Lower leg skin (tissue), 4 donors: ENCODE measurements at regions not wholly inside any gene's neighbourhood (a gene's known extent, or its start where the extent isn't known, plus 50 kb on each side); places are given as distances from the start of the nearest gene placed in this dataset.
"Not testable (repeated sequence)": the region's sequence is repeated elsewhere in the genome, so short reads cannot be mapped to it uniquely, and the experiment has no call there.

Experiments
- DNase-seq, 2 donors: peaks; one replicate each; pipeline ENCODE4 v3.0.0-alpha.2; 2019; ENCODE audit warnings: low spot score in 2 of 2
- H3K4me3 ChIP-seq: fragments of 200-600 bp; sonication (generic); 2 replicates; pipeline ENCODE4 v1.5.1; 2017; ENCODE audit warnings: mild to moderate bottlenecking, low read depth; ENCODE audit not compliant: poor library complexity, severe bottlenecking
- CTCF ChIP-seq, 3 donors: fragments of 450-650 bp; IDR thresholded peaks; one replicate each; pipeline ENCODE4 v1.5.1; 2016; ENCODE audit warnings: antibody characterized with exemption in 3 of 3, mild to moderate bottlenecking in 3 of 3, moderate library complexity in 2 of 3
- POLR2A ChIP-seq, 2 donors: fragments of 450-650 bp; IDR thresholded peaks; one replicate each; pipeline ENCODE4 v1.6.1; 2016 to 2017; ENCODE audit warnings: antibody characterized with exemption in 2 of 2, mild to moderate bottlenecking in 1 of 2, moderate library complexity in 1 of 2
- WGBS, 2 donors: methylation state at CpG; one replicate each; pipeline ENCODE4 v1.1.5; 2018; 5-methylcytosine and 5-hydroxymethylcytosine counted together
- intact Hi-C: fragments of 100-400 bp; cut with DNase I; formaldehyde crosslinking; loops from one replicate; pipeline ENCODE4 v1.15.0; 2023; ENCODE audit warnings: low total_unique reads

- H3K4me3 ChIP-seq, result no peak overlapping the region
- 63 to 78% methylated on average over 4 of the region's 4 CpGs for WGBS, 2 donors
- DNase-seq, result no peak
- TF ChIP-seq POLR2A (IDR thresholded peaks at IDR 0.05) (no peak), CTCF (IDR thresholded peaks at IDR 0.05) (no peak)
- intact Hi-C loops, result no loop called here
These were observed 271.0 kb upstream of the GALNT5 start for GRCh38 chr2:156986339-156986988.

DNA sequence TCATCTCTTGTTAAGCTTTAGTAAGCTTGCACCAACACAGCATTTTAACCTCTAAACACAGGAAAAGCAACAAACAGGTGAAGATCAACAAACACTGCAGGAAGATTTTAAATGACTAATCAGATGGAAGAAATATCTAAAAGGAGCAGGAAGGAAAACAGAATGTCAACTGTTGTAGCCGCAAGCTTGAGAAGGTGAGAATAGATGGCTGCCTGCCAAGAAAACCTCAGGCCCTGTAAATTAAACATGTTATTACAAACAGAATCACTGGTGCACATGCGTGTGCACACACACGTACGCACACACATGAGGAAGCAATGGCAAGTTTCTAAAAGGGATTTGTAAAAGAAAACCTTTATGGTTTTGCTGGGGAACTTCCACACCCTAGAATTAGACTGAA is 257.8 kb upstream of the GALNT5 start:
- WGBS, 2 donors, result 46 to 47% methylated on average over 4 of the region's 4 CpGs
- intact Hi-C loops, result no loop called here
- no peak overlapping the region for H3K4me3 ChIP-seq
- TF ChIP-seq POLR2A (IDR thresholded peaks at IDR 0.05) (no peak), CTCF (IDR thresholded peaks at IDR 0.05) (no peak)
- DNase-seq, result no peak

- no peak for DNase-seq
- intact Hi-C loops, result no loop called here
- no peak overlapping the region for H3K4me3 ChIP-seq
- WGBS, 2 donors, result 76 to 88% methylated on average over 2 of the region's 2 CpGs
- TF ChIP-seq CTCF (IDR thresholded peaks at IDR 0.05), result no peak
- TF ChIP-seq POLR2A (IDR thresholded peaks at IDR 0.05), result no peak
These were observed 252.7 kb upstream of the GALNT5 start for GRCh38 chr2:157004789-157005188.

GRCh38 chr2:157015015-157015575 is 242.4 kb upstream of the GALNT5 start:
- H3K4me3 ChIP-seq, result no peak overlapping the region
- intact Hi-C loops, result no loop called here
- DNase-seq, result no peak
- TF ChIP-seq POLR2A (IDR thresholded peaks at IDR 0.05), result no peak
- TF ChIP-seq CTCF (IDR thresholded peaks at IDR 0.05), result no peak
- 86 to 89% methylated on average over 6 of the region's 6 CpGs for WGBS, 2 donors

DNA sequence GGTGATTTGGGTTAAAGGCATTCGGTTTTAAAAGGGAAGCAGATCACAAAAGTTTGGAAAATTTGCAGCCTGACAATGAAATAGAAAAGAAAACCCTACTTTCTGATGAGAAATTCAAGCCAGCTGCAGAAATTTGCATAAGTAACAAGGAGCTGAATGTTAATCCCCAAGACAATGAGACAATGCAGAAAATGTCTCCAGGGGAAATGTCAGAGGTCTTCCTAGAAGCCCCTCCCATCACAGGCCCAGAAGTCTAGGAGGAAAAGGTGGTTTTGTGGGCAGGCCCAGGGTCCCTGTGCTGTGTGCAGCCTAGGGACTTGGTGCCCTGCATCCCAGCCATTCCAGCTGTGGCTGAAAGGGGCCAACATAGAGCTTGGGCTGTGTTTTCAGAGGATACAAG is 234.2 kb upstream of the GALNT5 start:
- intact Hi-C loops, DNase-seq: not testable (repeated sequence)
- 55 to 64% methylated on average over 1 of the region's 1 CpG for WGBS, 2 donors

GRCh38 chr2:157024129-157024528 is 233.4 kb upstream of the GALNT5 start:
- intact Hi-C loops, result no loop called here
- H3K4me3 ChIP-seq, result no peak overlapping the region
- no peak for DNase-seq
- 83 to 89% methylated on average over 5 of the region's 5 CpGs for WGBS, 2 donors
- no peak for TF ChIP-seq CTCF (IDR thresholded peaks at IDR 0.05)
- TF ChIP-seq POLR2A (IDR thresholded peaks at IDR 0.05), result no peak

More for the DNA sequence above, 234.2 kb upstream of the GALNT5 start:
- H3K4me3 ChIP-seq, result not testable (repeated sequence)
